K562 (cell line): ENCODE measurements at regions not wholly inside any gene's neighbourhood (a gene's known extent, or its start where the extent isn't known, plus 50 kb on each side); places are given as distances from the start of the nearest gene placed in this dataset.

Experiments
- ATAC-seq: fragments of 200-7000 bp; cut with Tn5 transposase; 3 replicates; pipeline ENCODE4 v1.9.1; 2020; ENCODE audit warnings: moderate library complexity
- BruUV-seq: library from RNA; stranded (reverse); fragments of 400-500 nt; replicated peaks from 2 replicates; lab custom pipeline; 2021; lab: Mats Ljungman, UMichigan
- CTCF ChIA-PET: fragments of 300-600 bp; formaldehyde crosslinking; extraction: SDS; loops from one replicate; lab custom pipeline; 2021; ENCODE audit warnings: low intra/inter-chr PET ratio; lab: Yijun Ruan, JAX
- POLR2A ChIA-PET: fragments of 300-600, 350-650 bp; sonication (Branson Sonifier 250); formaldehyde crosslinking; extraction: SDS; loops from one replicate; lab custom pipeline; 2021; ENCODE audit warnings: antibody characterized with exemption, inconsistent platforms; lab: Yijun Ruan, JAX
- DNase-seq, 4 experiments: peaks; one replicate each; pipeline versions ENCODE4 v3.0.0 to v3.0.0-alpha.2; 2011 to 2018; ENCODE audit warnings: low spot score in 3 of 4, mixed read lengths in 3 of 4; ENCODE audit errors: extremely low read depth in 1 of 4
- FAIRE-seq: peaks from 2 replicates; lab custom pipeline; 2011; peaks lifted over from hg19 to GRCh38; lab: Jason Lieb, UNC
- H2AFZ ChIP-seq: 2 replicates; pipeline ENCODE4 v1.6.0; 2011; ENCODE audit warnings: low read depth, low read length, control low read depth, inconsistent platforms
- H3K27ac ChIP-seq: fragments of 200-600 bp; 3 replicates; pipeline ENCODE4 v1.8.0; 2011; ENCODE audit warnings: low read depth, mild to moderate bottlenecking, control low read depth, inconsistent platforms, low read length, moderate library complexity, mixed read lengths; ENCODE audit errors: extremely low read depth
- H3K27me3 ChIP-seq, 2 experiments: fragments of 300-600 bp in 1 of 2; 2 replicates in 1 of 2; 3 replicates in 1 of 2; pipeline versions ENCODE4 v1.6.0 to v1.8.0; 2011; ENCODE audit warnings: inconsistent platforms in 2 of 2, low read length in 2 of 2, mild to moderate bottlenecking in 1 of 2, mixed read lengths in 1 of 2, moderate library complexity in 1 of 2; ENCODE audit not compliant: control insufficient read depth in 2 of 2, insufficient read depth in 2 of 2
- H3K36me3 ChIP-seq: fragments of 300-600 bp; 3 replicates; pipeline ENCODE4 v1.8.0; 2011; ENCODE audit warnings: mild to moderate bottlenecking, low read length, inconsistent platforms; ENCODE audit not compliant: control insufficient read depth, insufficient read depth
- H3K4me1 ChIP-seq, 2 experiments: fragments of 200-600 bp in 1 of 2; replicated peaks in 1 of 2; 2 replicates in 1 of 2; 3 replicates in 1 of 2; pipeline versions ENCODE4 v1.5.1 to v1.8.0; 2011; ENCODE audit warnings: inconsistent platforms in 2 of 2, low read length in 2 of 2, mild to moderate bottlenecking in 1 of 2, mixed read lengths in 1 of 2, moderate library complexity in 1 of 2; ENCODE audit not compliant: control insufficient read depth in 2 of 2, insufficient read depth in 2 of 2
- H3K4me2 ChIP-seq: 2 replicates; pipeline ENCODE4 v1.6.1; 2011; ENCODE audit warnings: low read length, control low read depth, inconsistent platforms, mixed read lengths; ENCODE audit not compliant: insufficient read depth
- H3K4me3 ChIP-seq: fragments of 200-600 bp; sonication (generic), shearing (Covaris generic); 2 replicates; pipeline ENCODE4 v1.5.1; 2016; ENCODE audit warnings: control low read depth, inconsistent platforms
- H3K79me2 ChIP-seq: fragments of 200-600 bp; 3 replicates; pipeline ENCODE4 v1.8.0; 2011; ENCODE audit warnings: low read length, inconsistent platforms; ENCODE audit not compliant: control insufficient read depth, insufficient read depth
- H3K9ac ChIP-seq, 2 experiments: 2 replicates each; pipeline versions ENCODE4 v1.6.0 to v1.6.1; 2011; ENCODE audit warnings: low read depth in 2 of 2, low read length in 2 of 2, control low read depth in 1 of 2, inconsistent platforms in 1 of 2, mild to moderate bottlenecking in 1 of 2, mixed read lengths in 1 of 2; ENCODE audit not compliant: insufficient read depth in 1 of 2
- H3K9me1 ChIP-seq: one replicate; pipeline ENCODE4 v1.6.0; 2011; ENCODE audit warnings: inconsistent platforms, mild to moderate bottlenecking, low read length, moderate library complexity; ENCODE audit not compliant: control insufficient read depth, insufficient read depth
- H3K9me3 ChIP-seq: replicated peaks from 2 replicates; pipeline ENCODE4 v1.5.1; 2011; ENCODE audit warnings: low read depth, low read length, inconsistent platforms; ENCODE audit not compliant: control insufficient read depth, insufficient read depth
- H4K20me1 ChIP-seq: replicated peaks from 2 replicates; pipeline ENCODE4 v1.6.1; 2011; ENCODE audit warnings: low read length, inconsistent platforms, mixed read lengths; ENCODE audit not compliant: control insufficient read depth, insufficient read depth
- CSDE1 ChIP-seq, 2 experiments: fragments of 450-650 bp; IDR thresholded peaks; 2 replicates each; pipeline ENCODE4 v1.6.1; 2016; ENCODE audit warnings: mild to moderate bottlenecking in 1 of 2
- IFI16 ChIP-seq: fragments of 250-450 bp; sonication (Bioruptor Pico); IDR thresholded peaks from 2 replicates; pipeline ENCODE4 v2.1.2; 2022; ENCODE audit warnings: mild to moderate bottlenecking, inconsistent platforms
- SRF ChIP-seq, 2 experiments: fragments of 250-450, 450-650 bp in 1 of 2; sonication (Bioruptor Pico) in 1 of 2; sonication (generic) in 1 of 2; formaldehyde crosslinking; IDR thresholded peaks; 2 replicates each; pipeline versions ENCODE4 v1.5.0 to v1.5.1; 2020 to 2022; ENCODE audit warnings: mild to moderate bottlenecking in 1 of 2, missing genetic modification reagents in 1 of 2
- TAF7 ChIP-seq: fragments of 450-650 bp; IDR thresholded peaks from 2 replicates; pipeline ENCODE4 v1.6.1; 2016; ENCODE audit warnings: missing genetic modification characterization, missing compliant biosample characterization
- TGIF2 ChIP-seq: sonication (generic); formaldehyde crosslinking; IDR thresholded peaks from 2 replicates; pipeline ENCODE4 v1.8.1; 2022; ENCODE audit warnings: mild to moderate bottlenecking, missing genetic modification reagents, moderate library complexity
- THRAP3 ChIP-seq: fragments of 450-650 bp; IDR thresholded peaks from 2 replicates; pipeline ENCODE4 v1.6.1; 2016; ENCODE audit warnings: mild to moderate bottlenecking, inconsistent platforms, borderline replicate concordance
- ZFP36 ChIP-seq: fragments of 150-350 bp; IDR thresholded peaks from 2 replicates; pipeline ENCODE4 v1.6.1; 2018; ENCODE audit warnings: low read length, low read depth; ENCODE audit not compliant: partially characterized antibody
- ZNF830 ChIP-seq: fragments of 250-450 bp; sonication (Bioruptor Pico); IDR thresholded peaks from 2 replicates; pipeline ENCODE4 v1.5.0; 2021; ENCODE audit warnings: mild to moderate bottlenecking
- in situ Hi-C: fragments of 300-500 bp; cut with MboI; formaldehyde crosslinking; loops from 4 replicates; pipeline ENCODE4 v1.15.0; 2018; ENCODE audit warnings: inconsistent platforms, mixed read lengths
- intact Hi-C: fragments of 100-400 bp; cut with micrococcal nuclease; formaldehyde crosslinking; loops from 2 replicates; pipeline ENCODE4 v1.14.2; 2022
- TF ChIP-seq, protein P1 (sequence below): fragments of 250-450 bp; sonication (Bioruptor Pico); IDR thresholded peaks from 2 replicates; pipeline ENCODE4 v1.5.0; 2020; ENCODE audit warnings: mild to moderate bottlenecking

DNA sequence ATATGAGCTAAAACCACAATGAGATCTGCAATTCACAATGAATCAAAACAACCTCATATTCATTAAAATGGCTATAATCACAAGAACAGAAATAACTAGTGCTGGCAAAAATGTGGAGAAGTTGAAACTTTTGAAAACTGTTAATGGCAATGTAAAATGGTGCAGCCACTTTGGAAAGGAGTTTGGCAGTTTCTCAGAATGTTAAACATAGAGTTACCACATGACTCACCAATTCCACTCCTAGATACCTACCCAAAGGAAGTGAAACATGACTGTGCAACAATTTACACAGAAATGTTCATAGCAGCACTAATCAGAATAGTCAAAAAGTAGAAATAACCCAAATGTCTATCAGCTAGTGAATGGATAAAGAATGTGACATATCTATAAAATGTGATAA lies 862.2 kb downstream of the DTWD2 start:
- Histone ChIP-seq H4K20me1 (no peaks in the 10 kb centered on the region), H3K36me3 (no peaks in the 10 kb centered on the region), H3K9me3 (no peaks in the 10 kb centered on the region), H3K27ac (no peak overlapping the region), H3K27me3 (no peaks in the 10 kb centered on the region), H3K79me2 (no peaks in the 10 kb centered on the region), H2AFZ (no peak overlapping the region), H3K4me2 (no peak overlapping the region), H3K4me3 (no peak overlapping the region), H3K9ac (no peak overlapping the region), H3K9me1 (no peaks in the 10 kb centered on the region), H3K4me1 (no peaks in the 10 kb centered on the region)
- FAIRE-seq = no peak
- in situ Hi-C loops (no loop called here), intact Hi-C loops (no loop called here)
- POLR2A ChIA-PET = no interaction called here
- no peak for ATAC-seq
- BruUV-seq = no TSS peak
- TF ChIP-seq TAF7 (tag) (no peak), THRAP3 (no peak), CSDE1 (IDR thresholded peaks at IDR 0.05) (no peak), ZFP36 (no peak), TGIF2 (CRISPR knock-in tag) (no peak), IFI16 (CRISPR knock-in tag) (no peak), SRF (CRISPR knock-in tag; IDR thresholded peaks at IDR 0.05) (no peak), ZNF830 (CRISPR knock-in tag) (no peak)
- TF ChIP-seq, protein P1, sequence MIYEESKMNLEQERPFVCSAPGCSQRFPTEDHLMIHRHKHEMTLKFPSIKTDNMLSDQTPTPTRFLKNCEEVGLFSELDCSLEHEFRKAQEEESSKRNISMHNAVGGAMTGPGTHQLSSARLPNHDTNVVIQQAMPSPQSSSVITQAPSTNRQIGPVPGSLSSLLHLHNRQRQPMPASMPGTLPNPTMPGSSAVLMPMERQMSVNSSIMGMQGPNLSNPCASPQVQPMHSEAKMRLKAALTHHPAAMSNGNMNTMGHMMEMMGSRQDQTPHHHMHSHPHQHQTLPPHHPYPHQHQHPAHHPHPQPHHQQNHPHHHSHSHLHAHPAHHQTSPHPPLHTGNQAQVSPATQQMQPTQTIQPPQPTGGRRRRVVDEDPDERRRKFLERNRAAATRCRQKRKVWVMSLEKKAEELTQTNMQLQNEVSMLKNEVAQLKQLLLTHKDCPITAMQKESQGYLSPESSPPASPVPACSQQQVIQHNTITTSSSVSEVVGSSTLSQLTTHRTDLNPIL = no peak
- CTCF ChIA-PET = no interaction called here
- DNase-seq = no peak
